ENCODE measurements at regions not wholly inside any gene's neighbourhood (a gene's known extent, or its start where the extent isn't known, plus 50 kb on each side); places are given as distances from the start of the nearest gene placed in this dataset.

DNA sequence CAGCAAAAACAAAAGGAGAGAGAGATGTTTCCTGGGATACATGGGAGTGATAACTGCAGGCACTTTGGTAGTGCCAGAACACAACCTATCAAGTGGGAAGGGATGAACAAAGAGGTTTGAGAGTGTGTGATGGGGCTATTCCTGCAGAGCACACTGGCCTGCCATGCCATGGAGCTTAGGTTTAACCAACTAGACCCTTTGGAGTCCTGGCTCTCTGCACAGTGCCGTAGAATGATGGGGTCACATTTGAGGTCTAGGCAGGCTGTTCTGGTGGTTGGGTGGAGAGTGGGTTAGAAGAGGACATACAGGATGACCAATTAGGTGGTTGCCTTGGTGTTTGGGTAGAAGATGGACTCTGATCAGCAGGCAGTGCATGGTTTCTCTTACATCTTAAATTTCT is 101.9 kb upstream of the HABP2 start:
- no peak for TF ChIP-seq CTCF (IDR thresholded peaks at IDR 0.05; ENCODE audit: poor library complexity, severe bottlenecking)
- TF ChIP-seq EZH2 (IDR thresholded peaks at IDR 0.05; ENCODE audit: borderline replicate concordance, insufficient read depth, low read length, poor library complexity, severe bottlenecking), result no peak
